ENCODE measurements at regions not wholly inside any gene's neighbourhood (a gene's known extent, or its start where the extent isn't known, plus 50 kb on each side); places are given as distances from the start of the nearest gene placed in this dataset.

GRCh38 chr13:30047154-30047874 is 196.9 kb upstream of the UBL3 start (continued):
- TF ChIP-seq NANOG (IDR thresholded peaks at IDR 0.05; ENCODE audit: insufficient read depth, low read depth, low read length, poor library complexity, severe bottlenecking) (no peak), SIRT6 (IDR thresholded peaks at IDR 0.05; ENCODE audit: low read length) (no peak), JUND (IDR thresholded peaks at IDR 0.05; ENCODE audit: low read length) (no peak), RAD21 (IDR thresholded peaks at IDR 0.05 in 1 of 2, conservative IDR thresholded peaks at IDR 0.05 in 1 of 2; ENCODE audit: low read depth in 2 of 2, low read length in 2 of 2) (no peak), MAX (IDR thresholded peaks at IDR 0.05) (no peak), CHD2 (IDR thresholded peaks at IDR 0.05; ENCODE audit: low read length) (no peak), EGR1 (IDR thresholded peaks at IDR 0.05; ENCODE audit: borderline replicate concordance, low read depth, low read length) (no peak)
